ENCODE measurements at regions not wholly inside any gene's neighbourhood (a gene's known extent, or its start where the extent isn't known, plus 50 kb on each side); places are given as distances from the start of the nearest gene placed in this dataset.
A peak's percentile ranks its signal among the peaks of the same experiment; 100 is the strongest.

DNA sequence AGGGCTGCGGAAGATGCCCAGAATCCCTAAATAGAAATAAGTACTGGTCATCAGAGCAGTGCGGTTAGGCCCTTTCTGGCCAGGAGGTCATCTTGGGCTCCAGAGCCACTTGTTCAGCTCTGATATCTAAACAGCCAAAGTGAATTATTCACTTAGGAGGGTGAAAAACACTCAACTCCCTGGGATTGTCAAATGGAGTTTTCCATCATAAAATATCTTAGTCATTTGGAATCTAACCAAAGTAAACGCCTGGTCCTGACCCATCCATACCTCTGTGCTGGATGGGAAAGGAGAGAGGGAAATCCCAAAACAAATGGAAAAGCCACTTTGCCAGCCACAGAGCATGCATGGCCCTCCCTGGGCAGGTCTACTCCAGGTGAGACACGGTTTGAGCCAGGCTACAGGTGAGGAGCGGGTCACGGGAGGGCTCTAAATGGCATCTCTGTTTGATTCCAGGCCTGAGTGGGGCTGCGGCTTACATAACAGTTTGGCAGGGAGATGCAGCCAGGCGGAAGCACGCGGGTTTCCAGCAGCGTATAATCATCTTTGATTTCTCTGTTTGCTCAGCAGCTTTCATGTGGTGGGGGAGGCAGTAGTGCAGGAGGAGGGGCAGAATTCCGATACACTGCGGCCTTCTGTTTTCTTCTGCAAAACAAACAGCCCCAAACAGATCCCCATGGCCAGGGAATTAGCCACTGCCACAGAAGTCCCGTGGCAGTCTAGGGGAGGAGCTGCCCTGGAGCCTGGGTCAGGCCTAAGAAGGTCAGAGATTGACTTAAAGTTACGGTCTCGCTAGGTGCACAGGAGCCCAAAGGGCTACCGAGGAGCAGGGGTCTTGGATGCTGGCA lies 59.1 kb upstream of the ZNF648 start:
- no peaks in the 10 kb centered on the region for H3K27me3 ChIP-seq
- H3K4me1 ChIP-seq (replicated peaks in 1 of 2), result no peaks in the 10 kb centered on the region
- peak overlapping the region in 3 of 5 donors; percentile 11 to 83 (median 60) for H3K27ac ChIP-seq
- intact Hi-C loops (cut with DNase I), result no loop called here
- H3K4me3 ChIP-seq, result no peak overlapping the region
- no peaks in the 10 kb centered on the region for H3K9me3 ChIP-seq (replicated peaks in 1 of 3)
- H3K36me3 ChIP-seq (replicated peaks in 1 of 2), result no peaks in the 10 kb centered on the region
- DNase-seq, result peak in 6 of 7 donors; percentile 35 to 67 (median 43)
- WGBS, 4 donors, result 51 to 71% (median 67%) methylated on average over 16 to 17 of the region's 17 CpGs
- no peak for TF ChIP-seq POLR2A (IDR thresholded peaks at IDR 0.05)
- TF ChIP-seq, protein P1, sequence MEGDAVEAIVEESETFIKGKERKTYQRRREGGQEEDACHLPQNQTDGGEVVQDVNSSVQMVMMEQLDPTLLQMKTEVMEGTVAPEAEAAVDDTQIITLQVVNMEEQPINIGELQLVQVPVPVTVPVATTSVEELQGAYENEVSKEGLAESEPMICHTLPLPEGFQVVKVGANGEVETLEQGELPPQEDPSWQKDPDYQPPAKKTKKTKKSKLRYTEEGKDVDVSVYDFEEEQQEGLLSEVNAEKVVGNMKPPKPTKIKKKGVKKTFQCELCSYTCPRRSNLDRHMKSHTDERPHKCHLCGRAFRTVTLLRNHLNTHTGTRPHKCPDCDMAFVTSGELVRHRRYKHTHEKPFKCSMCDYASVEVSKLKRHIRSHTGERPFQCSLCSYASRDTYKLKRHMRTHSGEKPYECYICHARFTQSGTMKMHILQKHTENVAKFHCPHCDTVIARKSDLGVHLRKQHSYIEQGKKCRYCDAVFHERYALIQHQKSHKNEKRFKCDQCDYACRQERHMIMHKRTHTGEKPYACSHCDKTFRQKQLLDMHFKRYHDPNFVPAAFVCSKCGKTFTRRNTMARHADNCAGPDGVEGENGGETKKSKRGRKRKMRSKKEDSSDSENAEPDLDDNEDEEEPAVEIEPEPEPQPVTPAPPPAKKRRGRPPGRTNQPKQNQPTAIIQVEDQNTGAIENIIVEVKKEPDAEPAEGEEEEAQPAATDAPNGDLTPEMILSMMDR (IDR thresholded peaks at IDR 0.05), result no peak

DNA sequence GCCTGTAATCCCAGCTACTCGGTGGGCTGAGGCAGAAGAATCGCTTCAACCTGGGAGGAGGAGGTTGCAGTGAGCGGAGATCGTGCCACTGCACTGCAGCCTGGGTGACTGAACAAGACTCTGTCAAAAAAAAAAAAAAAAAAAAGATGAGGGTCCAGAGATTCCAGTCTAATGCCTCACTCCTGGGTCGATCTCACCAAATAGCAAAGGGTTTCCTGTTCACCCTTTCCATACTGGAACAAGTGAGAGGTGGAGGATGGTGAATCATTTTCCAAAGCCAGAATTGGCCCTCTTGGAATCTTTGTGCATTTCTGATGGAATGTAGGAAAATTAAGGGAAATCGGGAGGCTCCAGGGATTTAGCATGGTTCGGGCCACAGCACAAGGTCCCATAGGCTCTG lies 58.1 kb upstream of the ZNF648 start:
- no peaks in the 10 kb centered on the region for H3K4me1 ChIP-seq (replicated peaks in 1 of 2)
- intact Hi-C loops (cut with DNase I), result no loop called here
- H3K27ac ChIP-seq, result peak overlapping the region in 2 of 5 donors; percentile 60 to 83

DNA sequence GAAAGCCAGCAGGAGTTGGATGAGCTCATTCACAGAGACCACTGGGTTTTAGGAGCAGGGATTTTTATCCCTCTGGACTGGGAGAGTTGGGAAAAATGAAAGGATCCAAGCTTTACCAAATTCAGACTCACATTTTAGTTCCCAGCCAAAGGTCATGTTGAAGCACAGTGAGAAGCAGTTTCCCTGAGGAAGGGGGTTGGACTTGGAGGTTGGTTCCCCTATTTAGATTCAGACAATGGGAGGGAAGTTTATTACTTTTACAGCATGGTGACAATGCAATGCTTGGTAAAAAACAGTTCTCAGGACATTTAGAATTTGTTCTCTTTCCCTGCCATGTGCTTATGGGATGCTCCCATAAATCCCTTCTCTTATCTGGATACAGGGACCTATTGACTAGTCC lies 57.3 kb upstream of the ZNF648 start:
- Histone ChIP-seq H3K4me1 (replicated peaks in 1 of 2) (no peaks in the 10 kb centered on the region), H3K27ac (no peak overlapping the region), H3K4me3 (no peak overlapping the region), H3K27me3 (no peaks in the 10 kb centered on the region), H3K36me3 (replicated peaks in 1 of 2) (no peaks in the 10 kb centered on the region), H3K9me3 (replicated peaks in 1 of 3) (no peaks in the 10 kb centered on the region)
- no peak for DNase-seq
- intact Hi-C loops (cut with DNase I), result no loop called here
- TF ChIP-seq, protein P1 (IDR thresholded peaks at IDR 0.05), result no peak
- TF ChIP-seq POLR2A (IDR thresholded peaks at IDR 0.05), result no peak

More for the DNA sequence above, 58.1 kb upstream of the ZNF648 start:
- no peak for DNase-seq
- H3K36me3 ChIP-seq (replicated peaks in 1 of 2), result no peaks in the 10 kb centered on the region
- no peaks in the 10 kb centered on the region for H3K9me3 ChIP-seq (replicated peaks in 1 of 3)
- no peak for TF ChIP-seq POLR2A (IDR thresholded peaks at IDR 0.05)
- TF ChIP-seq, protein P1 (IDR thresholded peaks at IDR 0.05), result no peak
- no peak overlapping the region for H3K4me3 ChIP-seq
- H3K27me3 ChIP-seq, result no peaks in the 10 kb centered on the region
- 53 to 88% (median 78%) methylated on average over 7 of the region's 7 CpGs for WGBS, 4 donors

GRCh38 chr1:182114627-182115023 lies 53.1 kb upstream of the ZNF648 start:
- H3K27ac ChIP-seq, result no peak overlapping the region
- H3K36me3 ChIP-seq (replicated peaks in 1 of 2), result no peaks in the 10 kb centered on the region
- 49 to 69% (median 59%) methylated on average over 9 of the region's 9 CpGs for WGBS, 4 donors
- no peaks in the 10 kb centered on the region for H3K4me1 ChIP-seq (replicated peaks in 1 of 2)
- H3K9me3 ChIP-seq (replicated peaks in 1 of 3), result no peaks in the 10 kb centered on the region
- TF ChIP-seq, protein P1 (IDR thresholded peaks at IDR 0.05), result no peak
- TF ChIP-seq POLR2A (IDR thresholded peaks at IDR 0.05), result no peak
- DNase-seq, result no peak
- intact Hi-C loops (cut with DNase I), result no loop called here
- H3K4me3 ChIP-seq, result no peak overlapping the region
- H3K27me3 ChIP-seq, result no peaks in the 10 kb centered on the region
